GM19238 (cell line): ENCODE measurements at regions not wholly inside any gene's neighbourhood (a gene's known extent, or its start where the extent isn't known, plus 50 kb on each side); places are given as distances from the start of the nearest gene placed in this dataset.

Experiments
- DNase-seq: peaks from one replicate; pipeline ENCODE4 v3.0.0; 2011; ENCODE audit warnings: low spot score; ENCODE audit not compliant: insufficient read length

GRCh38 chr15:39363761-39364586 is 216.9 kb upstream of the THBS1 start:
- DNase-seq = no peak

GRCh38 chr15:39364721-39365120 is 216.2 kb upstream of the THBS1 start:
- DNase-seq = no peak

DNA sequence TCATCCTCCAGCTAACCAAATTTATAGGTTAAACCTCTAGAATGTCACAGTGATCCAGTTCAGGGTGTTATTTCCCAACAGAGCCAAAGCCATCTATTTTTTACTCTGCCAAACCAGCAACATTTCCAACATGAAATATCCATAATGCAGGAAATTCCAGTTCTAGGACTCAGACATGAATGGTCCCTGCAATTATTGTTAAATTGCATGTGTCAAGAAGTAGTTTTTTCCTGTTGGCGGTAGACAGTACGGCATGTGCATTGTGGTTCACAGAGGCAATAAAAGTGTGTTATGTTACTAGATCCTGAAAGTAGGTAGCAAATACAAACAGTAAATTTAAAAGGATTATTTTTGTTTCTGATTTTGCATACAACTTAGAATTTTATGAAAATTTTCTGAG is 215.7 kb upstream of the THBS1 start:
- no peak for DNase-seq

DNA sequence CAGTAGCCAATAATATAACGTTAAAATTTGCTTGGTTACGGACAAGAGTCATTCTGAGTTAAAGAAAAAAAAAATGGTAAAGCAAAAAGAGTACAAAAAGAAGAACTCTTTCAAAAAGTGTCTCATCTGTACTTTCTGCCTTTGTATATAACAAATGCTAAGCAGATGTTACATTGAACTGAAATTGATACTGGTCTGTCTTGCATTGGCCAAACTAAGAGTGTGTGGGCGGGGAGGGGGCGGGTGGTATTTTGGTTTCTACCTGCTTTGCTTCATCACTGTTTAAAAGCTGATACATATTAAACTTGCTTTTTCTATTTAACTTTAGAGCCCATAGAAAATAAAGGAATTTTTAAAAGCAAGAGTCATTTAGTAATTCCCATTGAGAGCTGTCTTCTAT is 215.0 kb upstream of the THBS1 start:
- DNase-seq = no peak

- DNase-seq = no peak
Observed at GRCh38 chr15:39367596-39367995, 213.3 kb upstream of the THBS1 start.

- no peak for DNase-seq
Observed at GRCh38 chr15:39369768-39370167, 211.1 kb upstream of the THBS1 start.

DNA sequence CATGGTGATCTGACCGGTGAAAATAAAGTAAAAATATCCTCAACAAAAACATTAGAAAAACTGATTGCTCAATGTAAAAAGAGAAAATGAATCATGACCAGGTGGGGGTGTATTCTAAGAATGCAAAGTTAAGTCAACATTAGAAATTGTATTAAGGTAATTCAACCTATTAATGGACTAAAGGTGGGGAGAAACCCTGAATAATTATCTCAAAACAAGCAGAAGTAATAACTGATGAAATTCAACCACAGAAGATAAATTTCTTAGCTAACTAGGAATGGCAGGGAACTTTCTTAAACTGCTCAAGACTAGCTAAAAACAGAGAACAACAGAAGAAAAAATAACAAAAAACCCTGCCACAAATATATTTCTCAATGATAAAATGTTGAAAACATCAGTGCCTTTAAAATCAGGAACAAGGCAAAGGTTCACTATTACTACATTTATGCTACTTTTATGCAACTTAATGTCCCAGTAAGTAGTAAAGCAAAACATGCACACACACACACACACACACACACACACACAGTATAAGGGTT is 204.4 kb upstream of the THBS1 start:
- no peak for DNase-seq

DNA sequence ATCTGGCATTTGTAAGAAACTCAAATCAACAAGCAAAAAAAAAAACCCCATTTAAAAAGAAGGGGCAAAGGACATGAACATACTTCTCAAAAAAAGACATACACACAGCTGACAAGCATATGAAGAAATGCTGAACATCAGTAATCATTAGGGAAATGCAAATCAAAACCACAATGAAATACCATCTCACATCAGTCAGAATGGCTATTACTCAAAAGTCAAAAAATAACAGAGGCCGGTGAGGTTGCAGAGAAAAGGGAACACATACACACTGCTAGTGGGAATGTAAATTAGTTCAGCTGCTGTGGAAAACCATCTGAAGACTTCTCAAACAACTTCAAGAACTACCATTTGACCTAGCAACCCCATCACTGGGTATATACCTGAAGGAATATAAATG is 199.4 kb upstream of the THBS1 start:
- no peak for DNase-seq

DNA sequence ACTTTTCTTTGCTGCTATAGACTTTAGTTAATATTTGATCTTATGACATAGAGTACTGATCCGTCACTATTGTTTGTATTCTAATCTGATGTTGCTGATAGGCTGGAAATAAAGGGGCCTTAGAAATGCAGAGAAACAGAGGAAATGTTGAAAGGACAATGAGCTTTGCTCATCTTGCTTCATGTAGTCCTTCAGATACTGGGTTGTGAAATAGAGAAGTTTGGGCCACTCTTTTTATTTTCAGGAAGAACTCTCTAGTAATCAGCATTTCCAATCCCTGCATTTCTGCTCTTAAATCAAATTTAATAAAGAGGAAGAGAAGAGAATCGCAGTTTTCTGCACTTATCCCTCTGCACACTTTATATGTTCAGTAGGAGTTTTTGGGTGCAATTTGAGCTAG is 192.8 kb upstream of the THBS1 start:
- DNase-seq = no peak

DNA sequence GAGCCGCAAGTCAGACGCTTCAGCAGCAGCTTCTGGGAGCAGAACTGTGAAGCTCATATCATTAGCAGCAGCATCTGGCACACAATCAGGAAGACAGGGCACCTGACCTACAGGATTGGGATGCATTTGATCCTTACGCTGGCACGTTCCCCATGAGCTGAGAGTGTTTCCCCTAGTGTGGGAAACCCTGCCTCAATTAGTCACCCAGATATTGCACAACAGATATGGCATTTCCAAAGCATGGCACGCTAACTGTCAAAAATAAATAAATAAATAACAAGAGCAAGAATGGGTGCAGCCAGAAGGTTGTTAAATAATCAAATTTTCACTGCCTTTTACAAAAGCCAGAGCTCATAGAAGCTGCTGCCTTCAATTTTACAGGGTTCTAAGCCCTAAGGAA is 189.6 kb upstream of the THBS1 start:
- DNase-seq = no peak

DNA sequence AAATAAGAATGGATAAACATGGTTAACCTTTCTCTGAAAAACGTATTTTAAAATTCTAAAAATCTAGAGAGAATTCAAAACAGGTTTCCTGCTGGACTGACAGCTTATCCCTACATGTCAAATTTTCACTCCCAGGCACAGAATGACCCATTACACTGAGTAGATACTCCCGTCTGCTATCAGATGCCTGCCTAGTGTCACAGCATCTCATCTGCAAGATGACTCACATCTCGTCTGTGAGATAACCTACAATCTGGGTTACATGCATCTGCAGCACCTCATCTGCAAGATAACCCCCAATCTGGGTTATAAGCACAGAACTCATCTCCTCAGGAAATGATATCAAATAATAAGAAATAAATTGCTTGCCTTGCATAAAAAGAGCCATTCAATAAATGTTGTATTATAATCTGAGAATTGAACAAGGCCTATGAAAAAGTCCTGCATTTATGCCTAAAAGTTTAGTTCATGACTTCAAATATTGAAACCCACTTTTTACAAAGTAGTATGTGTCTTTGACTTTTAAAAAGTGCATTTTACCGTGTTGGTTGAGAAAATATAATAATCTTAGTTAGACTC is 188.3 kb upstream of the THBS1 start:
- DNase-seq = no peak

DNA sequence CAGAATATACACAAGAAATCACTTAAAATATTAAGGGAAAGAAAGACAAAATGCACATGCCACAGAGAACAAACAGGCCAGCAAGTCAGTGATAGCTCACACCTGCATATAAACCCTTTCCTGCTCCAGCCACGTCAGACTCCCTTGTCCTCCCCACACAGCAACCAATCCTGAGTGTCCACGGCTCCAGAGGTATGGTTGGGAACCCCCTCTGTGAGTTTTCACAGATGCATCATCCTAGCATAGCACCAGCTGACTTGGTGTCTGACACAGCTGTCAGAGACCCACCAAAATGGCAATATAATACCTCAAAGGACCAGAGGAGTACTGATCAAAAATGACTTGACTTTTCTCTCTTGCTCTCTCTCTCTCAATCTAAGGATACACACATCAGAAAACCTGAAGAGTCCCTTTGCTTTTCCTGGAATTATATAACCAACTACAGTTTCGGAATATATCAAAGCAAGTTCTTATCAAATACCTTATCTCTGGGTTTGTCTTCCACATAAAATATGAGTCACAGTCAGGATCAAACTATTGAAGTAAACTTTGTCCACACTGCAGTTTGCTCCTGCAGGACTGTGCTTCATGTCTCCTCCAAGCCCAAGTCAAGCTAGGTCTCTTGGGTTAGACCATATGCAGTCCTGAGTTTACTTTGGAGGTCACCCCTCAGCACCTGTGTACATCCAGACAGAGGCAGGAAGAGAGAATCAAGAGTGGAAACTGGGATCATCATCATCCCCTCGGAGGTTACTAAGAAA is 187.1 kb upstream of the THBS1 start:
- DNase-seq = no peak

DNA sequence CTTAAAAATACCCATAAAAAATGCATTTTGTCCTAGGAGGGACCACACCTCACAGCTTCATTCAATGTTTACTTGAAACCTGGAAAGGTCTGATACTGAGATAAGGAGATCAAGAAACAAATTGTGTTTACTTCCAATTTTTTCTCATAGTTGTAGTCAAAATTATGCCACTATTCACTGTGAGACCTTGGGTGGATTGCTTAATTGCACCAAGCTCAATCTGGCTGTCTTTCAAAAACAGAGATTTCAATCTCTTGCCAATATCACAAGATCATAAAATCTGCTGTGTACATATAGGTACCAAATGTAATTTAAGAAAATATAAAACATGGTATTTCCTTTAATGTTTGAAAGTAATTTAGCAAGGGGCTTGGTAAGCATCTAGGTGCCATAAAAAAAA is 186.4 kb upstream of the THBS1 start:
- DNase-seq = no peak

DNA sequence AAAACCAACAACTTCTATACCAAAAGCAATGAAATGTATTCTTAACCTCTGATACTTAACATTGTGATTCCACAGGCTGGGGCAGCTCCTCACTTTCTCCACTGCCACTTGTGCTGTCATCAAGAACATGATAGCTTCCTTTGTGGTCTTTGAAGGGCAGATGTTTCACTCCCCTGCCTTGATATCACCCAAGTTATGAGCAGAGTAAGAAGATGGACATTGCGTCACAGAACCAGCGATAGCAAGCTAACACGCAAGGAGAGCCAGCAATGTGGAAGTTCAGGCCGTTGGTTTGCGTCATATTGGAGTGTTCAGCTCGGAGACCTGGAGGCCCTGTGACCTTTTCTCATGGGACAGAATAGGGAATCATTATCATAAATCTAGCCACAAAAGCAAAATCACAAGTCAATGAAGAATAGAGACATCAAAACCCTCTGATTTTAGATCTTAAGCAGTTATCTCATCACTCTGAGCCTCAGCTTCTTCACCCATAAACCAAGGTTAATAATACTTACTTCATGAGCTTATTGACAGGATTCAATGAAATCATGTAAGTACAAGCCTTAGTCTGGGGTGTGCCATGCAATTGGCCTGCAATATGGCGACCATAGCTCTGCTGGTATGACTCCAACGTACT is 183.8 kb upstream of the THBS1 start:
- no peak for DNase-seq

- no peak for DNase-seq
Observed at GRCh38 chr15:39397883-39398282, 183.0 kb upstream of the THBS1 start.

DNA sequence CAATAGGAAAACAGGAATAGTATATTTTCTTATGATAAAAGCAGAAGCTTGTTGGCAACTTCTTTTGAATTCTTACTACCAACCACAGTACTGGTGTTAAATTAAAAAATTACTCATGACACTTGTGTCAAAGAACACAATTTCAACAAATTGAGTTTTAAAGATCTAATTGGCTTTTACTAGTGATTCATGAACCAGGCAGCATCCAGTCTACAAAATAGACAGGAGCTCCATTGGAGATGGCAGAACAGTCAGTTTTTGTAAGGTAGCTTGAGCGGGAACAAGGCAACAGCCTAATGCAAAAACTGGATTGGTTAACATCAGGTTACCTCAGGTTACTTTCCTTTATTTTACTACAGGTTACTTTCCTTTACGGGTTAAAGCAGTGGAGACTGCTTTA is 181.3 kb upstream of the THBS1 start:
- DNase-seq = no peak

DNA sequence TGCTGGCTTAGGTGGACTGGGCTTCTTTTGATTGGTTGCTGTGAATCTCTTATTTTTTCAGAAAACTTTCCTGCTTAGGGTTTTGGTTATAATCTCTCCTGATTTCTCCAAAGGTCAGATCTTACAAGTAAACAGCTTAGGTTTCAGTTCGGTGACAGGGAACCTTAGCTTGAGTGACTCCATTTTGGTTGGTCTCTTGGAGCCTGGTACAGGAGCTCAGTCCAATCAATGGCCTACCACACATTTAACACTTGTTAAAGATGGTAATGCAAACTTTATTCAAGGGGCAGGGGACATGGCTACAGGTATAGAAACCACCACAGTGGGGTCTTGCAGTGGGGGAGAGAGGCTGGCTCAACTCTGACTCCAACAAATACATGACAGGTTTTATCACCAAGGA is 180.9 kb upstream of the THBS1 start:
- no peak for DNase-seq

- DNase-seq = no peak
Observed at GRCh38 chr15:39400821-39401550, 179.9 kb upstream of the THBS1 start.

- DNase-seq = no peak
Observed at GRCh38 chr15:39403640-39404117, 177.2 kb upstream of the THBS1 start.

- no peak for DNase-seq
Observed at GRCh38 chr15:39404767-39405181, 176.1 kb upstream of the THBS1 start.

DNA sequence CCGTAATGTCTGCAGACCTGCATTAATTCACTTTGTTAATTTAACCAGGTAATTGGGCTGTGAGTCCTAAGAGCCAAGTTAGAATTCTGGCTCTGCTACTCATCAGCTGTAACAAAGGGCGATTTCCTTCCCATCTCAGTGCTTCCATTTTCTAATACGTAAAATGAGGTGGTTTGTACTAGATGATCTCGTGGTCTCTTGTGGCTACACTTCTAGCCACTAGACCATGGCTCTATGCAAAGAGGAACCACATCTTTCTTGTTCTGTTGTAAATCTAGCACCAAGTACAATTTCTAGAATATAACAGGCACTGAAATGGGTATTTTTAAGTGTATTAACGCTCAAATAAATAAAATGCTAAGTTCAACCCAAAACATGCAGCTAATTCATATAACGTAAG is 174.4 kb upstream of the THBS1 start:
- no peak for DNase-seq
